HT1080 (cell line): ENCODE measurements at regions not wholly inside any gene's neighbourhood (a gene's known extent, or its start where the extent isn't known, plus 50 kb on each side); places are given as distances from the start of the nearest gene placed in this dataset.
A peak's percentile ranks its signal among the peaks of the same experiment; 100 is the strongest.
"Not testable (repeated sequence)": the region's sequence is repeated elsewhere in the genome, so short reads cannot be mapped to it uniquely, and the experiment has no call there.

ENCODE experiments used
- DNase-seq: peaks from one replicate; pipeline ENCODE4 v3.0.0-alpha.2; 2015; ENCODE audit warnings: low read depth

GRCh38 chr18:6570581-6571238, 156.0 kb upstream of the L3MBTL4 start:
- DNase-seq, result no peak

- no peak for DNase-seq
Measured at GRCh38 chr18:6571239-6571602, 156.5 kb upstream of the L3MBTL4 start.

GRCh38 chr18:6572192-6572591, 157.3 kb upstream of the ARHGAP28 start:
- not testable (repeated sequence) for DNase-seq

- no peak for DNase-seq
Measured at GRCh38 chr18:6574631-6575030, 154.9 kb upstream of the ARHGAP28 start.

GRCh38 chr18:6575908-6576307, 153.6 kb upstream of the ARHGAP28 start:
- no peak for DNase-seq

GRCh38 chr18:6576718-6577375, 152.7 kb upstream of the ARHGAP28 start:
- no peak for DNase-seq

GRCh38 chr18:6578686-6579085, 150.8 kb upstream of the ARHGAP28 start:
- DNase-seq, result no peak

- DNase-seq, result no peak
Measured at GRCh38 chr18:6579486-6579885, 150.0 kb upstream of the ARHGAP28 start.

- DNase-seq, result no peak
Measured at GRCh38 chr18:6580401-6580800, 149.1 kb upstream of the ARHGAP28 start.

- no peak for DNase-seq
Measured at GRCh38 chr18:6589923-6590322, 139.6 kb upstream of the ARHGAP28 start.

GRCh38 chr18:6590326-6590725, 139.2 kb upstream of the ARHGAP28 start:
- DNase-seq, result no peak

- no peak for DNase-seq
Measured at GRCh38 chr18:6591491-6591890, 138.0 kb upstream of the ARHGAP28 start.

- DNase-seq, result no peak
Measured at GRCh38 chr18:6592522-6592921, 137.0 kb upstream of the ARHGAP28 start.

- no peak for DNase-seq
Measured at GRCh38 chr18:6593142-6593885, 136.2 kb upstream of the ARHGAP28 start.

- DNase-seq, result no peak
Measured at GRCh38 chr18:6595666-6596065, 133.8 kb upstream of the ARHGAP28 start.

- no peak for DNase-seq
Measured at GRCh38 chr18:6598657-6599056, 130.9 kb upstream of the ARHGAP28 start.

- DNase-seq, result no peak
Measured at GRCh38 chr18:6600667-6601167, 128.8 kb upstream of the ARHGAP28 start.

- peak; percentile 3 for DNase-seq
Measured at GRCh38 chr18:6601241-6601640, 128.3 kb upstream of the ARHGAP28 start.

- DNase-seq, result no peak
Measured at GRCh38 chr18:6602365-6602764, 127.2 kb upstream of the ARHGAP28 start.

- DNase-seq, result no peak
Measured at GRCh38 chr18:6604573-6604941, 125.0 kb upstream of the ARHGAP28 start.

GRCh38 chr18:6605115-6605869, 124.2 kb upstream of the ARHGAP28 start:
- no peak for DNase-seq
